HG03571 (cell line): ENCODE measurements at regions not wholly inside any gene's neighbourhood (a gene's known extent, or its start where the extent isn't known, plus 50 kb on each side); places are given as distances from the start of the nearest gene placed in this dataset.

Experiments used
- ATAC-seq: cut with Tn5 transposase; IDR thresholded peaks from one replicate; pipeline ENCODE4 v1.9.1; 2021; ENCODE audit not compliant: unreplicated experiment

DNA sequence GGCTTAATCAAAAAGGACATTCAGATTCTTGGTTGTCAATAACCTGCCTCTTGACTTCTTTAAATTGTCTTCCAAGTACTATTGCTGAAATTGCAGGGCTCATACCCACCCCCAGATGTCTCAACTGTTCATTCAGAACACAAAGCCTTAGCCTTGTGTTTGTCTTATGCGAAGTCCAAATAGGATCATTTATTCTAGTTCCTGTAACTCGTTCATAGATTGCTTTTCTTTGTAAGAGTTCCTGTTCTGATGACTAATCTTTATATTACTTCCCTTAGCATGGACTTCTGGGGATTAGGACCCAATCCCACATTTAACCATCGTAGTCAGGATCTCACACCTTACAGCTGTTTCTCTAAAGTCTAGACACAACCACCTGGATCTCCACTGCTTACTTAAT is 226.0 kb downstream of the VEGFC start:
- no peak for ATAC-seq

DNA sequence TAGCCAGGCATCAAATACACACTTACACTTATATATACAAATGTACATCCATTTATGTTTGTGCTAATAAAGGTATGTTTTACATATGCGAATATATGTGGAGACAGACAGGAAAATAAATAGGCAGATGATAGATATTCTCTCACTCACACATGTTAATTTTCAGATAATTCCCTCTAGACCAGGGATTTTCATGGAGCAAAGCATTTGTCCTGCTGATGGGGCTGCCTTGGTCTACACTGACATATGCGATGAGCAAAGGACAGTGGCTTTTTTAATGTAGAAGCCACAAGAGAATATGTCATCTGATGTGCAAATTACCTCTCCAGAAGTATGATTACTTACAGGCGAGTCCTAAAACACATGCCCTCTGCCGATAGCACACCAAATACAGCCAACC is 224.5 kb downstream of the VEGFC start:
- no peak for ATAC-seq

DNA sequence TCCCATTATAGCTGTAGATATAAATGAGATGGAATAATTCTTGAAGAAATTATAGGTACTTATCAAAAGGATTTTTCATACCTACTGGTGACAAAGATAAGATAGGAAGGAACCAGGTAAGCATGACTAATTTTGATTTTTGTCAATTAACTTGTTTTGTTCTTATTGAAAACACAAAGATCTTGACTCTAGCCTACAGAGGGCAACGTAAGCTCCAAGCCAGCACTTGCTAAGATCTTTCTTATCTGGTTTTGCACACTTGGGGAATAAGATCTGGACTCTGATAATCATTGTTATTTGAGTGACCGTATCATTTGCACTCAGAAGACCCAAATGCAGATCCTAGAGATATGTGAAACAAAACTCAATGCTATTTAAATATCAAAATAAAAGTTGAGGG is 223.4 kb downstream of the VEGFC start:
- ATAC-seq = no peak

DNA sequence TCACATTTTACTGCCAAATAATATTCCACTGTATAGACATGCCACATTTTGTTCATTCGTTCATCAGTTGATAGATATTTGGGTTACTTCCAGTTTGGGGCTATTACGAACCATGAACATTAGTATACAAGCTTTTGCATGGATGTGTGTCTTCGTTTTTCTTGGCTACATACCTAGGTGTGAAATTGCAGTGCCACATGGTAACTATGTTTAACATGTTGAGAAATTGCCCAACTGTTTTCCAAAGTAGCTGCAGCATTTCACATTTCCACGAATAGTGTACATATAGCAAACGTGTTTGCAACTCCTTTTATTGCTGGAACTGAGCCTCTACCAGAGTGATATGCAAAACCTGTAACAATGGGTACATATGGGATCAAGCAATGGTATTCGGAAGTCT is 221.5 kb downstream of the VEGFC start:
- no peak for ATAC-seq

DNA sequence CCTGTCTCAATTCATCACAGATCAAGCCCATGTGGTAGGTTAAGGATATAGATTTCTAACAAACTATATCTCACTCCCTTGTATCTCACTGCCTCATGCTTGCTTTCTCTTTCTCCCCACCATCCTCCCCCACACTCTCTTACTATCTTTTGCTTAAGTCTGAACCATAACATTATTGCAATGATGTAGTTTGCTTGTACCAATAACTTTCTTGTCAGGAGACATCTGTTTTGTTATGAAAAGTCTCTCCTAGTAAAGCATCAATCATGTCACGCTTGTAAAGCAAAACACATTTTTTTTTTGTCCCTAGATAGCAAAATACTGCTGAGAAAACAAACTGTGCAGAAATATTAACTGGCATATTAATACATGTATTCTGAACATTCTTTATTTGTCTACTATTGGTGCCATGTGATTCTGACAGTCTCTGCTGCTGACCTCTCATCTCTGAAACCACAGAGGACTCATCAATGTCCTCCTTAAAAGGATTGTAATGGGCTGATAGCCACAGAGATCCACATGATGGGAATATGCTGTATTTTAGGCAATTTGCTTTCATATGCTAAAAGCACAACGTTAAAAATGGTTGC is 217.5 kb downstream of the VEGFC start:
- no peak for ATAC-seq

DNA sequence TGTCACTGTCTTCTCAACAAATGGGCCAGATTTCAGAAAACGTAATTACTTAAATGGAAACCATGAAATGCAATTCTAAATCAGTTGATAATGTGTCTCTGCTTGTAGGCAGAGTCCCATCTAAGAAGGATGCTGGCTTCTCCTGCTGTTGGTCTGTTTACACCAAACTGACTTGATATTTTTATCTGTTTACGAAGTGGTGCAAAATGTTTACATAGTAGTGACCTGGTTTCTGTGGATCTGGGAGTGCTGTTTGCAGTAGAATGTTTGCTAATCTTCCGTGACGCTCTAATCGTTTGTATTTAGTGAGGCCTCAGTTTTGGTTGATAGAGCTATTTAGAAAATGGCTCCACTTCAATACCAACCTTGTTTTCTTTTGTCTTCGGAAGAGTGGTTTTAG is 213.5 kb downstream of the VEGFC start:
- no peak for ATAC-seq

DNA sequence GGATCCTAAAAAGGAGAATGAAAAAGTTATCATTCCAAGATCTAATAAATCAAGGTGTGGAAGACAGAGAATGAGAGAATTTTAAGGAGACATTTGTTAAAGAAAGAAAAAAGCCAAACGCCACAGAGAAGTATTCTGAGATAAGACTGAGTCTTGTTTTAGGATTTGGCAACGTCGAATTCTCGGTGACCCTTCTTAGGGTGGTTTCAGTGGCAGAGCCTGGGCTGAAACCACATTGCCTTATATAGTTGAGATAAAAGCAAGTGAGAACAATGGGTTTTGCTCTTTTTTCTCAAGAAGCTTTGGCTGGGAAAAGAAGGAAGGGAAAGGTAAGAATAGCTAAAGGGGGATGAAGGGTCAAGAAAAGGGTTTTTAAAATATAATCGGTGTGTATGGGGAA is 209.4 kb downstream of the VEGFC start:
- no peak for ATAC-seq

DNA sequence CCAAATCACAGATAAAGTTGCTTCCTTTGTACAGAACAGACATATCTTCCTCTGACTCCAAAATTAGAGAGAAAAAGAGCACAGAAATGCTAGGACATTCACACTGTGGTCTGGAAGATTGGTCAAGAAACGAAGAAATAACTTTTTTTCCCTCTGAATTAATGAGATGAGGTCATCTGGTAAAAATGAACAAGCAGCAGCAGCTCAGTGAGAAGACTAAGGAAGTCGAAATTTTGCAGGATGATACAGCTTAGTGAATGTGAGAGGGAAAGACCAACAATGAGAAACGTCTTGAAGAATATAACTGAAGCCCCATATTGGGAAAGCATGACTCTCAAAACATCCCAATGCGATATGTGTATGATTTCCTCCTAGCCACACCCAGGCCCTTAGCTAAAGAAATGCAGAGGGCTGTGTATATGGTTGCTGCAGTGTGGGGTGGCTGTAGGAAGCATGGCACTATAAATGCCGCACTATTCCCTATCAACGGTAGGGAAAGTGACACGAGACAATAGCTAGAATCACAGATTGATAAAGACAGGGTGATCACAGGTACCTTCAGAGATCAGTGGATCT is 208.6 kb downstream of the VEGFC start:
- ATAC-seq = no peak

DNA sequence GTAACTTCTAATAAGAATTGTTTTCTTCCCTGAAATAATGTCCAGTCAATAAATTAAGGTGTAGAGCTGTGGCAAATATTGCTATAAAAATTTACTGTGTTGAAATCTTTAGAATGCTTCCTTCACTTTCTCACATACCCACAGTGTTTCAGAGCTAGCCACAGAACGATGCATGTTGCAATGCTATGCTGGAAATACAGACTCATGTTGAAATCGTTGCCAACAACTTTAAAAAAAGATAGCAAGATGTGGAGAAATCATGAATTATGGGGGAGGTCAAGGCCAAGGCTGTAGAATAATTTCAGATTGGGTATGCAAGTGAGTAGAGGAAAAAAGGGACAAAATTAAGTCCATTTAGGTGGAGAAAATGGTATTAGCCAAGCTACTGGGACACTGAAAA is 204.8 kb downstream of the VEGFC start:
- ATAC-seq = no peak

DNA sequence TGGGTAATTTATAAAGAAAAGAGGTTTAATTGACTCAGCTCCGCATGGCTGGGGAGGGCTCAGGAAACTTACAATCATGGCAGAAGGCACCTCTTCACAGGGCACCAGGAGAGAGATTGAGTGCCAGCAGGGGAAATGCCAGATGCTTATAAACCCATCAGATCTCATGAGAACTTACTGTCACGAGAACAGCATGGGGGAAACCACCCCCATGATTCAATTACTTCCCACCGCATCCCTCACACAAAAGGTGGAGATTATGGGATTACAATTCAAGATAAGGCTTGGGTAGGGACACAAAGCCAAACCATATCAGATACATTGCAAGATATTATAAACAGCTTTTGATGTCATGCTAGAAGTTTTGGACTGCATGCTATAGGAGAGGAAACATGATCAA is 204.3 kb downstream of the VEGFC start:
- ATAC-seq = no peak

DNA sequence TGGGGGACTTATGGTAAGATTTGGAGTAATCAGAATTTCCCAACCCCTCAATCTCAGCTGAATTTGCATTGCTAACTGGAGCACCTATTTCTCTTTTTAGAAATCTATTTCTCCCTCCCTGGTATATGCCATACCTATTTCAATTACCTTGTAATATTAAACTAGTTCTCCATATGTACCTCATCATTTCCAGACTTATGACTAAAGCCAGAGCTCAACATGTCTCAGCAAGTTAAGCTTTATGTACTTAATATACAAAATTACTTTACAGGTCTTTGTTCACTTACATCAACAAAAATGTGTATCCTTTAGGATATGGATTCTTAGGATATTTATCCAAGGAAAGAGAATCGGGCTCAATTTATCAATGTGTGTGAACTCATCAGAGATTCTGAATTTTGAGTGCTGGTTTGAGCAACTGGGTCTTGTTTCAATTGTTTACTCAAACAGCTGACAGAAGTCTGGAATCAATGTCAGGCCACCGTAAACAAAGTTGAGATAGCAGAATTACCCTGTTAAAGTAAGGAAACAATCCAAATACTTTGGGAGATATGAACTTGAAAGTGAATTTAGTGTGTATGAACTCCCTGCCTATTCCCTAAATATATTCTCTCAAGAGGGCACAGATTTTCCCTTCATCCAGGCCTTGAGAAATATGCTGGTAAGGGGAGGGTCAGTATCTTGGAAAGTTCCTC is 199.6 kb downstream of the VEGFC start:
- ATAC-seq = no peak

DNA sequence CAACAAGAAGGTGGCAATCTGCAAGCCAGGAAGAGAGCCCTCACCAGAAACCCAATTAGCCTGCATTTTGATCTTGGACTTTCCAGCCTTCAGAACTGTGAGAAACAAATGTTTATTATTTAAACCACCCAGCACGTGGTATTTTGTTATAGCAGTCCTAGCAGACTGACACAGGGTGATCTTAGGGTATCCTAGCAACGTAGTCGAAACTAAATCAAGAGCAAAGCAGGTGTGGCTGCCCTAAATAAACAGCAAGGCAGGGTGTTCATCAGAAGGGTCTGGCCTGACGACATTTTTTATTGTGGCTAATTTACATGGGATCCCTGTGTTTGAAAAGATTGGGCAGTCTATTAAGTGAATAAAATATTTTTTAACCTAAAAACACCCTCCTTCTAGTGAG is 198.8 kb downstream of the VEGFC start:
- ATAC-seq = no peak

DNA sequence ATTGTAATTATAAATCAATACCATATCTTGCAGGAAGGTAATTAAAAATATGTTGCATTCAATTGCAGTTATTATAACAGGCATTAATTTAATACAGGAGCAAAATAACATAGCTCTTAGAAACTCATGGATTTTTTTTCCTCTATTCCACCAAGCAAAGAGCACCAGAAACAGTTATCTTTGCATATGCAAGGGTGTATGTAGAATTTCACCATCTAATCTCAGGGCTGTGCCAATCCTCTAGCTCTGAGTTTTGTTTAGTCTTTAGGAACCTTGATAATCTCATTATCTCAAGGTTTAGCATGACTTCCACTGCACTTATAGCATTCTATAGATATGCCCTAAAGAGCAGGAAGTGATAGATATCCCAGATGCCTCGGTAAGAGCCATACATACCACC is 197.5 kb downstream of the VEGFC start:
- no peak for ATAC-seq

DNA sequence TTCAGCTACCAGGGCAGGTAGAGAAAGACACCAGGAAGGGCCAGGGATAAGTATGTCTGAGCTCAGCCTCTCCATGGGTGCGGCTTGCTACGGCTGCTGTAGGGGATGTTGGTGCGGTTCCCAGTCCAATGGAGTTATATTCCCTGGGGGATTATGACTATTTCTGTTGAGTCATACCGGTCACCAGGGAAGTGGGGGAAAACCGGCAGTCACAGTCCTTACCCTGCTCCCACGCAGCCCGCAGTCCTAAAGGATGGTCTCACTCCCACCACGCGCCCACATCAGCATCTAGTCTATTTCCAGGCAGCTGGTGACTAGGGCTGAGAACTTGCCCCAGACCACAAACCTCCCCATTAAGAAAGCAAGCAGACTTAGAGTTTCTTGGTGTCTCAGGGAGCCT is 191.6 kb downstream of the VEGFC start:
- no peak for ATAC-seq

DNA sequence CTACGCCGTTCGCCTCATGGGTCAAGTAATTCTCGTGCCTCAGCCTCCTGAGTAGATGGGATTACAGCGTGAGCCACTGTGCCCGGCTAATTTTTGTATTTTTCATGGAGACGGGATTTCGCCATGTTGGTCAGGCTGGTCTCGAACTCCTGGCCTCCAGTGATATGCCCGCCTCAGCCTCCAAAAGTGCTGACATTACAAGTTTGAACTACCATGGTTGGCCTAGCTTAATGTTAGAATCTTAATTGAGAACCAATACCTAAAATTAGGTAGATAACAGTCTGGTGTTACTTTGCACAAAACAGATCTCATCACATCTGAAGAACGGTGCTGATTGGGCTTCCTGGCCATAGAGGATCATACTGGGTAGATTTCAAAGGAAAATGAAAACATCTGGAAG is 184.9 kb downstream of the VEGFC start:
- ATAC-seq = no peak

DNA sequence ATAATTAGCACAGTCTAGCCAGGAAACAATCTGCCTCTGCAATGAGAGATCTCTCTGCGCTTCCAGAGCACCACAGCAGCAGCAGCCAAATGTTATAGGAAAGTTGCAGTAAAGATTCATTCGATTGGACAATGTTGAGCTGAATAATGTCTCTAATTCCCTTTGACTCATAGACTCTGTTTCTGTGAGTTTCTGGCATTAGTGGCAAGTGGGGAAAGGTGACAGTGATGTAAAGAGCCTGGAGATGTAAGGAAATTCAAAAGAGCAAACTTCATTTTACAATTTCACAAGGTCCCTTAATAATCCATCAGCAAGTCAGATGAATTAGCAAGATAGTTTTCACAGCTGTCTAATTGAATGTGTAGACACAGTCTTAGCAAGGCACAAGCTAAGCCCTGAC is 184.4 kb downstream of the VEGFC start:
- no peak for ATAC-seq

DNA sequence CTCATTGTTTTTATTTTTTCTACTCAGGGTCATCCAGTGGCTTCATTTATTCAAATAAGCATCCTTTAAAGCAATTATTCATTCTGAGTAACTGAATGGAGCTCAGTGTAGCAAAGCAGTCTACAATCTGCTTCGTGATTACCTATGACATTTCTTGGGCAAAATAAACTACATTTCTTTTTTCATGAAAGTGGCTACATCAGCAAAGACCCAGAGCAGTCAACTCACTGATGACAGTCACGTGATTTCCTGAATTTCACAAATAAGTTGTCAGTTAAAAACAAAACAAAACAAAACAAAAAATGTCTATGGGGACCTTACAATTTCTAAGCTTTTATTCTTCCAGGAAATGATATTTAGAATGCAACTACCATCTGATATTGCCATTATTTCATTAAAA is 182.1 kb downstream of the VEGFC start:
- ATAC-seq = no peak

DNA sequence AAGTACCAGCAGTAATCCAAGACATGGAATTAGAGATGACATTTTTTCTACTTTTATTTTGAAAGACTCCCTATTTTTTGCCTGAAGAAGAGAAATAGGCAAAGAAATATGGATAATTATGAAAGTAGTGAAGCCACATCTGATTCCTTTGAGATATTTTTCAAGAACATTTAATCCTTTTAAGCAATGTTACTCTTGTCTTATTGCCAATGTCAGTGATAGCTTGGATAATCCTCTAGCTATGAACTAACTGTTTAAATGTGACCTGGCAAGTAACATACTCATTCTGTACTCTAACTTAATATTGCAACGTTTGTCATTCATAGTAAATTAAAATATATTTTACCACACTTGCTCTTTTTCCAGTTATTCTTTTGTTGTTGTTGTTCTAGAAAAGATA is 181.3 kb downstream of the VEGFC start:
- no peak for ATAC-seq

DNA sequence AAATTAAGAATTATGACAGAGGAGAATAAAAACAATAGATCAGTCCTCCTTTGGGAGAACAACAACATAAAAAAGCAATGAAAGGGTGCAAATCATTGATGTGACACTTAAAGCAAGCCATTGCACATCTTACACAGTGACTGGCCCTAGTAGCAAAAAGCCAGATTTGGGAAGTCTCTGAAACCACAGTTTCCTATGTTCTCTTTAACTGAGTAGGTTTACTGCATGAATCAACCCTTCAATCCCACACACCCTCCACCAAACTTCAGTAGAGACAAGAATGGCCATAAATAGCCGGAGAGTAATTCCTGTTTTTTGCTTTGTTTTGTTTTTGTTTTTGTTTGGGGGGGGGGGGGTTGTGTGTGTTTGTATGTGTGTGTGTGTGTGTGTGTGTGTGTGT is 180.8 kb downstream of the VEGFC start:
- ATAC-seq = no peak

DNA sequence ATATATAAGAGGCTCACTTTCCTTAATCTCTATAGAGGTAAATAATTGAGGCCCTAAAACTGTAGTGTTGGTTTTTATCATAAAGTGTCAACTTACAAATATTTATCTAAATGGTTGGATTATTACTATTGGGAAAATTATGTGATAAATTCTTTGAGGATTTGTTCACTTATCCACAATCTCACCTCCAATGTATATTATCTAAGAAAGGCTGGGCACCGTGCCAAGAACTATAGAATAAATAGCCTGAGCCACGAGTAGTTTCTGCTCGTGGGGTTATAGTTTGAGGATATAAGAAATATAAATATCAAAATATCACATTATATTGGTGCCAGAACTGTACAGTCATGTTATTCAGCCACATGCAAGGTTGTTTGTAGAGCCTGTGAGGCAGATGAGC is 177.9 kb downstream of the VEGFC start:
- no peak for ATAC-seq

DNA sequence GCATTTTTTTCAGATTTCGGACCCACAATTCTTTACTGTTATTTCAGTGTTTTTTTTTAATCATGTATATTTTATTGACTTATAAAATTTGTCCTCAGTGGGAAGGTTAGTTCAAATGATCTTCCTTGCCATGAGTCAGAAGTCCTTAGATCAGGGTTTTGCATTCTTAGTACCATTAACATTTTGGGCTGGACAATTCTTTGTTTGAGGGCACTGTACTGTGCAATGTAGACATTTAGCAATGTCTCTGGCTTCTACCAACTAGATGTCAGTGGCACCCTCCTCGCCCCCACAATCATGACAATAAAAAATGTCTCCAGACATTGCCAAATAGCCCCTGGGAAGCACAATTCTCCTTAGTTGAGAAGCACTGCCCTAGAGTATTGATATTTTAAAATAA is 176.6 kb downstream of the VEGFC start:
- ATAC-seq = no peak

DNA sequence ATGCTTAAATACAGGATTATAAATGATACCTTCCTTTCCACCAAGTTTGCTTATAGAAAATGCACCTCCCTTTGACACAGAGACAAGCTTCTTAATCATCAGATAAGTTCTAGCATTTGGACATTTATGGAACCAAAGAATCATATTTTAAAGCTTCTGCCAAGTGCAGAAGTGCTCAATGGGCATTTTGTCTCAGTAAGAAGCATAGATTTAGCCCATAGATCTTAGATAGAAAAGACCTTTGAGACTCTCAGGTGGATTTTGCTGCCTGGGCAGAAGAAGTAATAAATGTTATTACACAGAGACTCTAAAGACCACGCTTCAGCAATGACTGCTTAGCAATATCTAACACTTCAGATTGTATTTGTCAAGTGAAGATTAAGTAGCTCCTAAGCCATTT is 174.6 kb downstream of the VEGFC start:
- no peak for ATAC-seq

DNA sequence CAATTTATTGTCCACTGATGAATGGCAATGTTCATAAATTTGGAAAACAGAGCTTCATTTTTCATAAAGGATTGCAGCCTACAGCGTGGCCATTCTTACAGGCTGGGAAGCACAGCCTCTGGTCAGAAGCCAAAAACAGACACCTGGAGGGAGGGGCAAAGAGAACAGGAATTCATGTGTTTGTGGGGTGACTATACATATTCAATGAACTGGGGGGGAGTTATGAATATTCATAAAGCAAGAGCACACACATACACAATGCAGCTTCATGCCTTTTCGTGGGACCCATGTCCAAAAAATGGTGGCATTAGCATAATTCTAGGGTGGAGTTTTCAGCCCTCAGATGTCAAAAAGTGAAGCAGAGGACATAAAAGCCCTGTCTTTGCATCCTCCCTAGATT is 173.3 kb downstream of the VEGFC start:
- no peak for ATAC-seq
